HCT116 (cell line): ENCODE measurements at regions not wholly inside any gene's neighbourhood (a gene's known extent, or its start where the extent isn't known, plus 50 kb on each side); places are given as distances from the start of the nearest gene placed in this dataset.

Source experiments
- ATAC-seq: fragments of 200-7000 bp; cut with Tn5 transposase; 2 replicates; pipeline ENCODE4 v1.9.1; 2020; ENCODE audit warnings: mild to moderate bottlenecking, moderate library complexity
- BruUV-seq: library from RNA; stranded (reverse); fragments of 400-500 nt; replicated peaks from 2 replicates; lab custom pipeline; 2021; lab: Mats Ljungman, UMichigan
- CTCF ChIA-PET: fragments of 300-600 bp; sonication (Branson Sonifier 250); formaldehyde crosslinking; loops from one replicate; lab custom pipeline; 2021; ENCODE audit warnings: antibody characterized with exemption; lab: Charles Lee
- POLR2A ChIA-PET: fragments of 300-600, 350-600 bp; sonication (Branson Sonifier 250); formaldehyde crosslinking; loops from one replicate; lab custom pipeline; 2021; ENCODE audit warnings: antibody characterized with exemption; lab: Charles Lee
- RAD21 ChIA-PET, 2 experiments: fragments of 300-600 bp; sonication (Branson Sonifier 250); formaldehyde crosslinking; loops; one replicate each; lab custom pipeline; 2023; ENCODE audit warnings: low total read pairs in 2 of 2; ENCODE audit not compliant: uncharacterized antibody in 2 of 2, unreplicated experiment in 2 of 2, low non-redundant PET in 1 of 2; lab: Charles Lee
- DNase-seq: peaks from one replicate; pipeline ENCODE4 v3.0.0-alpha.2; 2010; ENCODE audit warnings: low read depth, low spot score
- H2AFZ ChIP-seq: fragments of 200-600 bp; shearing (Covaris generic), sonication (generic); 2 replicates; pipeline ENCODE4 v1.6.1; 2017; ENCODE audit warnings: low read depth, mixed run types, mixed read lengths, antibody characterized with exemption, low read length; ENCODE audit not compliant: poor library complexity, severe bottlenecking
- H3K27ac ChIP-seq: 2 replicates; pipeline ENCODE4 v1.5.1; 2012; ENCODE audit warnings: low read depth, low read length
- H3K27me3 ChIP-seq: fragments of 200-600 bp; sonication (generic); 2 replicates; pipeline ENCODE4 v1.6.1; 2016; ENCODE audit warnings: mixed run types, low read length, mixed read lengths; ENCODE audit not compliant: insufficient read depth
- H3K36me3 ChIP-seq, 2 experiments: fragments of 200-500 bp in 1 of 2; fragments of 200-600 bp in 1 of 2; sonication (Bioruptor generic) in 1 of 2; sonication (generic) in 1 of 2; 2 replicates each; pipeline versions ENCODE4 v1.5.1 to v1.6.1; 2014 to 2016; ENCODE audit warnings: low read length in 2 of 2, inconsistent platforms in 1 of 2, mixed read lengths in 1 of 2, mixed run types in 1 of 2; ENCODE audit not compliant: insufficient read depth in 2 of 2, control insufficient read depth in 1 of 2
- H3K4me1 ChIP-seq, 2 experiments: fragments of 200-600 bp in 1 of 2; sonication (generic) in 1 of 2; 2 replicates each; pipeline versions ENCODE4 v1.5.1 to v1.6.1; 2012 to 2017; ENCODE audit warnings: low read length in 2 of 2, inconsistent platforms in 1 of 2, mild to moderate bottlenecking in 1 of 2, mixed read lengths in 1 of 2, mixed run types in 1 of 2, moderate library complexity in 1 of 2; ENCODE audit not compliant: insufficient read depth in 2 of 2, control insufficient read depth in 1 of 2
- H3K4me2 ChIP-seq: fragments of 200-600 bp; sonication (generic); 2 replicates; pipeline ENCODE4 v1.6.1; 2017; ENCODE audit warnings: mixed run types, low read length, mixed read lengths
- H3K4me3 ChIP-seq, 2 experiments: fragments of 200-600 bp in 1 of 2; sonication (generic) in 1 of 2; replicated peaks in 1 of 2; 2 replicates each; pipeline ENCODE4 v1.5.1; 2011 to 2016; ENCODE audit warnings: low read length in 2 of 2, control low read depth in 1 of 2, low read depth in 1 of 2, mild to moderate bottlenecking in 1 of 2, mixed read lengths in 1 of 2, mixed run types in 1 of 2
- H3K79me2 ChIP-seq: fragments of 200-600 bp; sonication (generic); 2 replicates; pipeline ENCODE4 v1.6.1; 2017; ENCODE audit warnings: mild to moderate bottlenecking, mixed run types, low read length, moderate library complexity, mixed read lengths; ENCODE audit not compliant: insufficient read depth
- H3K9ac ChIP-seq: fragments of 200-600 bp; sonication (generic); 2 replicates; pipeline ENCODE4 v1.6.1; 2016; ENCODE audit warnings: low read length, mixed read lengths
- H3K9me2 ChIP-seq: fragments of 200-600 bp; sonication (generic), shearing (Covaris generic); 2 replicates; pipeline ENCODE4 v1.6.1; 2017; ENCODE audit warnings: mixed run types, mild to moderate bottlenecking, moderate library complexity; ENCODE audit not compliant: insufficient read depth
- H3K9me3 ChIP-seq, 2 experiments: fragments of 200-500 bp in 1 of 2; fragments of 200-600 bp in 1 of 2; sonication (Bioruptor generic) in 1 of 2; sonication (generic) in 1 of 2; 2 replicates each; pipeline ENCODE4 v1.6.1; 2014 to 2017; ENCODE audit warnings: low read length in 2 of 2, mixed read lengths in 2 of 2, inconsistent platforms in 1 of 2, low read depth in 1 of 2, mild to moderate bottlenecking in 1 of 2, mixed run types in 1 of 2, moderate library complexity in 1 of 2; ENCODE audit not compliant: control insufficient read depth in 1 of 2, insufficient read depth in 1 of 2
- H4K20me1 ChIP-seq: fragments of 200-600 bp; sonication (generic), shearing (Covaris generic); 2 replicates; pipeline ENCODE4 v1.6.1; 2017; ENCODE audit warnings: mixed run types, mild to moderate bottlenecking, moderate library complexity; ENCODE audit not compliant: insufficient read depth
- ATF3 ChIP-seq: IDR thresholded peaks from 2 replicates; pipeline ENCODE4 v1.6.1; 2012
- CTCF ChIP-seq, 3 experiments: fragments of 200-600 bp in 1 of 3; sonication (generic) in 1 of 3; IDR thresholded peaks in 2 of 3; conservative IDR thresholded peaks in 1 of 3; 2 replicates each; pipeline ENCODE4 v1.5.1; 2012 to 2017; ENCODE audit warnings: low read depth in 2 of 3, low read length in 2 of 3, antibody characterized with exemption in 1 of 3, borderline replicate concordance in 1 of 3, control low read depth in 1 of 3, mild to moderate bottlenecking in 1 of 3, mixed read lengths in 1 of 3, mixed run types in 1 of 3, moderate library complexity in 1 of 3; ENCODE audit not compliant: insufficient read depth in 1 of 3
- EGR1 ChIP-seq: IDR thresholded peaks from 2 replicates; pipeline ENCODE4 v1.6.1; 2012; ENCODE audit warnings: low read depth
- EZH2phosphoT487 ChIP-seq: fragments of 200-600 bp; IDR thresholded peaks from 2 replicates; pipeline ENCODE4 v1.6.1; 2018; ENCODE audit warnings: antibody characterized with exemption, borderline replicate concordance
- FOSL1 ChIP-seq: IDR thresholded peaks from 2 replicates; pipeline ENCODE4 v1.6.1; 2012; ENCODE audit warnings: low read depth
- JUND ChIP-seq: IDR thresholded peaks from 2 replicates; pipeline ENCODE4 v1.6.1; 2012
- POLR2A ChIP-seq: IDR thresholded peaks from 2 replicates; pipeline ENCODE4 v1.7.0; 2011; ENCODE audit warnings: borderline replicate concordance; ENCODE audit not compliant: insufficient read depth, insufficient read length; ENCODE audit errors: extremely low read depth
- POLR2AphosphoS5 ChIP-seq: IDR thresholded peaks from 2 replicates; pipeline ENCODE4 v1.6.1; 2011; ENCODE audit warnings: mild to moderate bottlenecking, low read depth, low read length, moderate library complexity
- SIN3A ChIP-seq: IDR thresholded peaks from 2 replicates; pipeline ENCODE4 v1.6.1; 2012; ENCODE audit warnings: low read depth
- SP1 ChIP-seq: IDR thresholded peaks from 2 replicates; pipeline ENCODE4 v1.6.1; 2012; ENCODE audit warnings: low read depth
- SRF ChIP-seq: IDR thresholded peaks from 2 replicates; pipeline ENCODE4 v1.6.1; 2012; ENCODE audit warnings: low read depth
- TCF7L2 ChIP-seq: IDR thresholded peaks from 2 replicates; pipeline ENCODE4 v1.7.0; 2011; ENCODE audit warnings: borderline replicate concordance, inconsistent platforms; ENCODE audit not compliant: insufficient read depth, insufficient read length; ENCODE audit errors: extremely low read depth
- YY1 ChIP-seq: IDR thresholded peaks from 2 replicates; pipeline ENCODE4 v1.6.1; 2011; ENCODE audit warnings: low read length, low read depth, moderate library complexity, mild to moderate bottlenecking; ENCODE audit not compliant: insufficient replicate concordance; ENCODE audit errors: extremely low read depth
- ZFX ChIP-seq: fragments of 450-650 bp; IDR thresholded peaks from 2 replicates; pipeline ENCODE4 v1.6.1; 2017
- ZNF274 ChIP-seq: fragments of 200-500 bp; sonication (Bioruptor generic); IDR thresholded peaks from 2 replicates; pipeline ENCODE4 v1.6.1; 2014; ENCODE audit warnings: mild to moderate bottlenecking, low read depth, low read length, inconsistent platforms
- intact Hi-C: fragments of 100-400 bp; cut with micrococcal nuclease; formaldehyde crosslinking; loops from 2 replicates; pipeline ENCODE4 v1.10.0; 2022
- TF ChIP-seq, protein P1 (sequence below): IDR thresholded peaks from 2 replicates; pipeline ENCODE4 v1.6.1; 2011; ENCODE audit warnings: mild to moderate bottlenecking, low read length, moderate library complexity; ENCODE audit not compliant: insufficient replicate concordance; ENCODE audit errors: extremely low read depth
- TF ChIP-seq, protein P2 (sequence below): IDR thresholded peaks from 2 replicates; pipeline ENCODE4 v1.6.1; 2012
- TF ChIP-seq, protein P3 (sequence below): IDR thresholded peaks from 2 replicates; pipeline ENCODE4 v1.6.1; 2012; ENCODE audit warnings: low read depth

- Histone ChIP-seq H2AFZ (peak overlapping the region; percentile 81), H3K79me2 (no peaks in the 10 kb centered on the region), H3K9me3 (no peaks in the 10 kb centered on the region), H3K4me1 (peaks cover 20 to 28% of the 10 kb centered on the region in 2 experiments), H3K9me2 (no peaks in the 10 kb centered on the region), H3K27me3 (no peaks in the 10 kb centered on the region), H3K9ac (no peak overlapping the region), H3K4me2 (peak overlapping the region; percentile 38), H3K27ac (peak overlapping the region; percentile 56; the same call in 1 of the 2 replicates), H3K36me3 (no peaks in the 10 kb centered on the region), H3K4me3 (no peak overlapping the region), H4K20me1 (no peaks in the 10 kb centered on the region)
- ChIA-PET CTCF (no interaction called here), RAD21 (no interaction called here), POLR2A (no interaction called here)
- DNase-seq (no peak), ATAC-seq (0 out of 2 replicates have a peak, but pooled peaks have one; percentile 30)
- TF ChIP-seq, protein P1, sequence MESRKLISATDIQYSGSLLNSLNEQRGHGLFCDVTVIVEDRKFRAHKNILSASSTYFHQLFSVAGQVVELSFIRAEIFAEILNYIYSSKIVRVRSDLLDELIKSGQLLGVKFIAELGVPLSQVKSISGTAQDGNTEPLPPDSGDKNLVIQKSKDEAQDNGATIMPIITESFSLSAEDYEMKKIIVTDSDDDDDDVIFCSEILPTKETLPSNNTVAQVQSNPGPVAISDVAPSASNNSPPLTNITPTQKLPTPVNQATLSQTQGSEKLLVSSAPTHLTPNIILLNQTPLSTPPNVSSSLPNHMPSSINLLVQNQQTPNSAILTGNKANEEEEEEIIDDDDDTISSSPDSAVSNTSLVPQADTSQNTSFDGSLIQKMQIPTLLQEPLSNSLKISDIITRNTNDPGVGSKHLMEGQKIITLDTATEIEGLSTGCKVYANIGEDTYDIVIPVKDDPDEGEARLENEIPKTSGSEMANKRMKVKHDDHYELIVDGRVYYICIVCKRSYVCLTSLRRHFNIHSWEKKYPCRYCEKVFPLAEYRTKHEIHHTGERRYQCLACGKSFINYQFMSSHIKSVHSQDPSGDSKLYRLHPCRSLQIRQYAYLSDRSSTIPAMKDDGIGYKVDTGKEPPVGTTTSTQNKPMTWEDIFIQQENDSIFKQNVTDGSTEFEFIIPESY, result no peak
- TF ChIP-seq, protein P2, sequence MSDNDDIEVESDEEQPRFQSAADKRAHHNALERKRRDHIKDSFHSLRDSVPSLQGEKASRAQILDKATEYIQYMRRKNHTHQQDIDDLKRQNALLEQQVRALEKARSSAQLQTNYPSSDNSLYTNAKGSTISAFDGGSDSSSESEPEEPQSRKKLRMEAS, result no peak
- no peak for TF ChIP-seq TCF7L2
- no peak for TF ChIP-seq JUND
- TF ChIP-seq ZNF274, result no peak
- TF ChIP-seq SIN3A, result no peak
- no peak for TF ChIP-seq FOSL1
- TF ChIP-seq ATF3, result no peak
- TF ChIP-seq, protein P3, sequence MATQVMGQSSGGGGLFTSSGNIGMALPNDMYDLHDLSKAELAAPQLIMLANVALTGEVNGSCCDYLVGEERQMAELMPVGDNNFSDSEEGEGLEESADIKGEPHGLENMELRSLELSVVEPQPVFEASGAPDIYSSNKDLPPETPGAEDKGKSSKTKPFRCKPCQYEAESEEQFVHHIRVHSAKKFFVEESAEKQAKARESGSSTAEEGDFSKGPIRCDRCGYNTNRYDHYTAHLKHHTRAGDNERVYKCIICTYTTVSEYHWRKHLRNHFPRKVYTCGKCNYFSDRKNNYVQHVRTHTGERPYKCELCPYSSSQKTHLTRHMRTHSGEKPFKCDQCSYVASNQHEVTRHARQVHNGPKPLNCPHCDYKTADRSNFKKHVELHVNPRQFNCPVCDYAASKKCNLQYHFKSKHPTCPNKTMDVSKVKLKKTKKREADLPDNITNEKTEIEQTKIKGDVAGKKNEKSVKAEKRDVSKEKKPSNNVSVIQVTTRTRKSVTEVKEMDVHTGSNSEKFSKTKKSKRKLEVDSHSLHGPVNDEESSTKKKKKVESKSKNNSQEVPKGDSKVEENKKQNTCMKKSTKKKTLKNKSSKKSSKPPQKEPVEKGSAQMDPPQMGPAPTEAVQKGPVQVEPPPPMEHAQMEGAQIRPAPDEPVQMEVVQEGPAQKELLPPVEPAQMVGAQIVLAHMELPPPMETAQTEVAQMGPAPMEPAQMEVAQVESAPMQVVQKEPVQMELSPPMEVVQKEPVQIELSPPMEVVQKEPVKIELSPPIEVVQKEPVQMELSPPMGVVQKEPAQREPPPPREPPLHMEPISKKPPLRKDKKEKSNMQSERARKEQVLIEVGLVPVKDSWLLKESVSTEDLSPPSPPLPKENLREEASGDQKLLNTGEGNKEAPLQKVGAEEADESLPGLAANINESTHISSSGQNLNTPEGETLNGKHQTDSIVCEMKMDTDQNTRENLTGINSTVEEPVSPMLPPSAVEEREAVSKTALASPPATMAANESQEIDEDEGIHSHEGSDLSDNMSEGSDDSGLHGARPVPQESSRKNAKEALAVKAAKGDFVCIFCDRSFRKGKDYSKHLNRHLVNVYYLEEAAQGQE, result no peak
- no peak for TF ChIP-seq ZFX
- no peak for TF ChIP-seq POLR2AphosphoS5
- no peak for TF ChIP-seq EGR1
- no peak for TF ChIP-seq SRF
- no peak for TF ChIP-seq CTCF (IDR thresholded peaks at IDR 0.05 in 2 of 3, conservative IDR thresholded peaks at IDR 0.05 in 1 of 3; ENCODE audit: borderline replicate concordance in 1 of 3, insufficient read depth in 1 of 3, low read depth in 2 of 3, low read length in 2 of 3)
- TF ChIP-seq YY1, result no peak
- no peak for TF ChIP-seq SP1
- TF ChIP-seq POLR2A, result no peak
- no peak for TF ChIP-seq EZH2phosphoT487
- intact Hi-C loops, result no loop called here
- no TSS peak for BruUV-seq
Measured at GRCh38 chr6:133645966-133646740, 242.8 kb upstream of the TCF21 start.
